Gastroesophageal sphincter (tissue), 3 donors: ENCODE measurements at regions not wholly inside any gene's neighbourhood (a gene's known extent, or its start where the extent isn't known, plus 50 kb on each side); places are given as distances from the start of the nearest gene placed in this dataset.
"Not testable (repeated sequence)": the region's sequence is repeated elsewhere in the genome, so short reads cannot be mapped to it uniquely, and the experiment has no call there.

Experiments
- EP300 ChIP-seq: sonication (generic); formaldehyde crosslinking; IDR thresholded peaks from one replicate; pipeline ENCODE4 v1.6.1; 2017; ENCODE audit warnings: antibody characterized with exemption, mild to moderate bottlenecking
- POLR2AphosphoS5 ChIP-seq: sonication (generic); formaldehyde crosslinking; IDR thresholded peaks from one replicate; pipeline ENCODE4 v1.6.1; 2017; ENCODE audit warnings: antibody characterized with exemption
- TF ChIP-seq, protein P1 (sequence below), 4 experiments: fragments of 200-600 bp in 2 of 4; fragments of 450-650 bp in 2 of 4; sonication (generic) in 1 of 4; IDR thresholded peaks; one replicate each; pipeline ENCODE4 v1.5.1; 2017 to 2019; ENCODE audit warnings: antibody characterized with exemption in 4 of 4, mild to moderate bottlenecking in 2 of 4, moderate library complexity in 2 of 4

DNA sequence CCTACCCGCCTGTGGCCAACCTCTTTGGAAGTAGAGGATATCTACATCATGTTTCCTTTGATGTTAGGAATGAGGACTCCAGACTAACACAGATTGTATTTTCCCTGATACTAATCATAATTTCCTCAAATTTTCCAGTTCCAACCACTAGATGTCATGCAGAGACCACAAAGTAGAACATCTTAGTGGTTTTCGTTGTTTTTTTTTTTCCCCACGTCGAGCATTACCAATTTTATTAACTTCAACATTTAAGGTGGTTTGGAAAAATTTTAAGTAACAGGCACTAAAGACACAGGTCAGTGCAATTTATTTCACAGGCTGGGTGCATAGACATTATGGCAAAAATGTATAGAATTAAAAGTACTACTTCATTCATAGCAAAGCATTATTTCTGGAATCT, 280.1 kb downstream of the ANKRD30B start:
- TF ChIP-seq, protein P1, sequence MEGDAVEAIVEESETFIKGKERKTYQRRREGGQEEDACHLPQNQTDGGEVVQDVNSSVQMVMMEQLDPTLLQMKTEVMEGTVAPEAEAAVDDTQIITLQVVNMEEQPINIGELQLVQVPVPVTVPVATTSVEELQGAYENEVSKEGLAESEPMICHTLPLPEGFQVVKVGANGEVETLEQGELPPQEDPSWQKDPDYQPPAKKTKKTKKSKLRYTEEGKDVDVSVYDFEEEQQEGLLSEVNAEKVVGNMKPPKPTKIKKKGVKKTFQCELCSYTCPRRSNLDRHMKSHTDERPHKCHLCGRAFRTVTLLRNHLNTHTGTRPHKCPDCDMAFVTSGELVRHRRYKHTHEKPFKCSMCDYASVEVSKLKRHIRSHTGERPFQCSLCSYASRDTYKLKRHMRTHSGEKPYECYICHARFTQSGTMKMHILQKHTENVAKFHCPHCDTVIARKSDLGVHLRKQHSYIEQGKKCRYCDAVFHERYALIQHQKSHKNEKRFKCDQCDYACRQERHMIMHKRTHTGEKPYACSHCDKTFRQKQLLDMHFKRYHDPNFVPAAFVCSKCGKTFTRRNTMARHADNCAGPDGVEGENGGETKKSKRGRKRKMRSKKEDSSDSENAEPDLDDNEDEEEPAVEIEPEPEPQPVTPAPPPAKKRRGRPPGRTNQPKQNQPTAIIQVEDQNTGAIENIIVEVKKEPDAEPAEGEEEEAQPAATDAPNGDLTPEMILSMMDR (IDR thresholded peaks at IDR 0.05) = peak in 1 of 4 experiments; percentile 33
- not testable (repeated sequence) for TF ChIP-seq POLR2AphosphoS5, EP300
